ENCODE measurements at regions not wholly inside any gene's neighbourhood (a gene's known extent, or its start where the extent isn't known, plus 50 kb on each side); places are given as distances from the start of the nearest gene placed in this dataset.
A peak's percentile ranks its signal among the peaks of the same experiment; 100 is the strongest.

GRCh38 chr3:104717828-104718196, 648.9 kb upstream of the ALCAM start:
- DNase-seq: no peak

DNA sequence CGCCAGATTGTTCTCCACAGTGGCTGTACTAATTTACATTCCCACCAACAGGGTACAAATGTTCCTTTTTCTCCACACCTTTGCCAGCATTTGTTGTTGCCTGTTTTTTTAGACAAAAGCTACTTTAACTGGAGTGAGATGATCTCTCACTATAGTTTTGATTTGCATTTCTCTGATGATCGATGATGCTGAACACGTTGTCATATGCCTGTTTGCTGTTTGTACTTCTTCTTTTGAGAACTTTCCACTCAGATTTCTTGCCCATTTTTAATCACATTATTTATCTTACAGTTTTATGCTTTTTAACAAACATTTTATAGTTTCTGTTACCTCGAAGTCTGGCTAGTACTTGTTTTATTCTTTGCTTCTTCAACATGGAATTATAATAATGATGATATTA, 643.7 kb upstream of the ALCAM start:
- no peak for DNase-seq

GRCh38 chr3:104731074-104731473, 635.6 kb upstream of the ALCAM start:
- no peak for DNase-seq

- DNase-seq: no peak
Measured at GRCh38 chr3:104734627-104735026, 632.1 kb upstream of the ALCAM start.

DNA sequence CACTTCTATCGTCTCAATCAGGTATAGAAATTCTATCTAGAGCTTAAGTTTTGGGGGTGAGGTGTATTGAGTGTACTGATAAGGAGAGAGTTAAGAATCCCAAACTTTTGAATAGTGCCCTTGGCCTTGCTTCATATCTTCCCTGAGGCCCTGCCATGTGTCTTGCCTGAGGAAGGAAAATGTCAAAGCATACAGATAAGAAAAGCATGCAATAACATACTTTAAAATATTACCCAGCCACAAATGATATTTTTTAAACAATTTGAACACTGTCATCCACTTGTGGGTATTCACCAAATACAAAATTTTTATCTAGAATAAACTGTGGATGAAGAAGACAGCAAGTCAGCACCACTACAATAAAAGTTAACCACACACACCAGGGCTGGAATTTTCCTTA, 631.0 kb upstream of the ALCAM start:
- no peak for DNase-seq

- DNase-seq: no peak
Measured at GRCh38 chr3:104738271-104738670, 628.4 kb upstream of the ALCAM start.

- DNase-seq: no peak
Measured at GRCh38 chr3:104740874-104741379, 625.8 kb upstream of the ALCAM start.

GRCh38 chr3:104742044-104742443, 624.7 kb upstream of the ALCAM start:
- DNase-seq: no peak

- no peak for DNase-seq
Measured at GRCh38 chr3:104745313-104745712, 621.4 kb upstream of the ALCAM start.

- DNase-seq: peak; percentile 23
Measured at GRCh38 chr3:104746056-104746455, 620.7 kb upstream of the ALCAM start.

- peak; percentile 42 for DNase-seq
Measured at GRCh38 chr3:104750581-104750980, 616.1 kb upstream of the ALCAM start.

- no peak for DNase-seq
Measured at GRCh38 chr3:104755791-104756190, 610.9 kb upstream of the ALCAM start.

DNA sequence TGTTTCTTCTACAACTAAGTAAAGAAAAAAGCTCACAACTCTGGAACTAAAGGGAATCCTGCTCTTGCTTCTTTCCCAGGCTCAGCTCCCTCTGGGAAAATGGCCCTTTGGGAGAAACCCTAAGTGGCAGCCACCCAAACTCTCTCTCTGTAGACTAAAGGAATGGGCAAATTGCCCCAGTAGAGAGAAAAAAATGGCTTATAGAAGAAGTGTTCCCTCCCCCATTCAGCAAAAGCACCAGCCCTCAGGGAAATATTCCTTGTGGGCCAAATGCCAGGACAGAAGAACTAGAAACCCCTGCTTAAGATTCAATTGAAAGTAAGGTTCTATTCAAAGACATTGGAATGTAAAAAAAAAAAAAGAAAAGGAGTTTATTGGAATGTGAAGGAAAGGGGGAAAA, 603.7 kb upstream of the ALCAM start:
- DNase-seq: peak; percentile 83

GRCh38 chr3:104764496-104764895, 602.2 kb upstream of the ALCAM start:
- DNase-seq: no peak

GRCh38 chr3:104768886-104769285, 597.8 kb upstream of the ALCAM start:
- DNase-seq: peak; percentile 11

DNA sequence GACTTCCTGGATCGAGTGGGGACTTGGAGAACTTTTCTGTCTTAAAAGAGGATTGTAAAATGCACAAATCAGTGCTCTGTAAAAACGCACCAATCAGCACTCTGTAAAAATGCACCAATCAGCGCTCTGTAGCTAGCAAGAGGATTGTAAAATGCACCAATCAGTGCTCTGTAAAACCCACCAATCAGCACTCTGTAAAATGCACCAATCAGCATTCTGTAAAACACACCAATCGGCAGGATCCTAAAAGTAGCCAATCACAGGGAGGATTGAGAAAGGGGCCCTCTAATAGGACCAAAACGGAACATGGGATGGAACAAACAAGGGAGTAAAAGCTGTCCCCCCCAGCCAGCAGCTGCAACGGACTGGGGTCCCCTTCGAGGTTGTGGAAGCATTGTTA, 587.4 kb upstream of the ALCAM start:
- DNase-seq: no peak

DNA sequence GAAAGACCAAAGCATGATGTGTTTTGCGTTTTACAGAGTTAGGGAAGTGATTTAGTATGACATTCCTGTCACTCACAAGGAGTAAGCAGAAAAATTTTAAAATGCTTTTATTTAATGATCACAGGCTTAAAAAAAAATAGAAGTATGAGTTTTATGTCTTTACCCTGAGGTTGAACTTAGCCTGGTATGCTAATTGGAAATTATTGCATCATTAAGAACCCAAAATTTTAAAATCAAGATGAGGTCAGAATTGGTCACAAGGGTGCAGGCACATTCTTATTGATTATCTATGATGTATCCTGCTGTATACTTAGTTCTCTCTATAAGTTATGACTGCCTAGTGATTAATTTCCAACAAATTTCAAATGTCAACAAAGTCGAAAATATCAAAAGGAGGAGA, 585.6 kb upstream of the ALCAM start:
- peak; percentile 32 for DNase-seq

DNA sequence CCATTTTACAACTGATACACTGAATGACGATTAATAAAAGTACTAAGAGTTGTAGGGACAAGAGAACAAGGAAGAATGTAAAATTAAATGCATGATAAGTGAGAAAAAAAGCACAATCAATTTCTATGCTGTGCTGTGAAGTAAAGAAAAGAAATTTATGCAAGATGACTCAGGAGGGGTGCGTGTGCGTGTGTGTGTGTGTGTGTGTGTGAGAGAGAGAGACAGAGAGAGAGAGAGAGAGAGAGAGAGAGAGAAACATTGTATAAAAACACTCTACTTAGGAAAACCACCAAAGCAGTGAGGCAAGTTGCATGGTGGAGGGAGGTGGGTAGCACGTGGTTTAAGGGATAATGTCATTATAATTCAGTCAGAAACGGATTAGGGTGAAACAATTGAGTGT, 580.8 kb upstream of the ALCAM start:
- peak; percentile 43 for DNase-seq

- no peak for DNase-seq
Measured at GRCh38 chr3:104787306-104787705, 579.4 kb upstream of the ALCAM start.

GRCh38 chr3:104788807-104789206, 577.9 kb upstream of the ALCAM start:
- DNase-seq: no peak

GRCh38 chr3:104791331-104791730, 575.4 kb upstream of the ALCAM start:
- no peak for DNase-seq

DNA sequence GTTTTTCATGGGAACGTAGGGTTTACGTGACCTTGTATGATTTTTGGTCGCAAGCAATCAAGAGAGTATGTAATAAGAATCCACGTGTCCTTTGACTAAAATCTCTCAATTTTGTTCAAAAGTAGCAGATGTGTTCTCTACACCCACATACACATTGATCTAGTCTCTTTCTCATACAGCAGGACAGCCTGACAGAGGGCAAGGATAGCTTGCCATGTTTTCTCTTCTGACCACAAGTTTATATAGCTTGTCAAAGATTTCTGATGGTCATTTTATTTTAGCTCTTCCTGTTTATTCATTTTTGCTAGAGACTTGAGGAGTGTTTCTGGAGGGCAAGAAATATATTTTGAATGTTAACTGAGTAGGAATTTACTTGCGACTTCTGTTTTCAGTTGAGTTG, 570.2 kb upstream of the ALCAM start:
- no peak for DNase-seq

GRCh38 chr3:104805042-104805441, 561.7 kb upstream of the ALCAM start:
- no peak for DNase-seq

DNA sequence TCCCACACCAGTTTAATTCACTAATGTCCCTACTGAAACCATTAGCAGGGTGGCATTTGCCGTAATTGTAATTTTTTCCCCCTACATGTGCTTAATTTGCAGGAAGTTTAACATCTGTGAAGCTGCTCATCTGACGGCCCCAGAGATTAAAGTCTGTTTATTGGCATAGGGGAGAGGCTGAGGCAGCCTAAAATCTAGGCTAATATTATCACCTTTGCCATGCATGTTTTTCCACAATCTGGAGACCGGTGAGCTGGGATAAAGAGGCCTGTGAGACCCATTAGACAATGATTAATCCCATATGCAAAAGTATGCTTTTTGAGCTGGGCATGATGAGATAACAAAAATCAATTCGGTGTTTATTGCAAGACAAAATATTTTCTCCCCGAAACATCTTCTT, 561.2 kb upstream of the ALCAM start:
- no peak for DNase-seq

GRCh38 chr3:104810896-104811295, 555.8 kb upstream of the ALCAM start:
- DNase-seq: no peak

DNA sequence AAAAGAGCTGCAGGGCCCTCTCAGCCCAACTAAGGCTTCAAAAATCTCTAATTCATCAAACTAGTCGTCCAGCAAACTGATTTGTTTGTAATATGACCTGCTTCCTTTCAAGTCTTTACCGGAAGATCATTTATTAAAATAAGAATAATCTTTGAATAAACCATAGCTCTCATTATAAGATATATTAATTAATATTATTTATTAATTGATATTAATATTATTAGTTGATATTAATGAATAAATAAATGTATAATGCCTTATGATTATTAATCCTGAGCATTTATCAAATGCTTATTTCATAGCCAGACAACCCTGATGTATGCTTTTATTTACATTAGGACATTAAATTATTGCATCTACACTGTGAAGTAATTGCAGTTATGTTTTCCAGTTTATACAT, 550.7 kb upstream of the ALCAM start:
- DNase-seq: no peak
